GM20000 (cell line): ENCODE measurements at regions not wholly inside any gene's neighbourhood (a gene's known extent, or its start where the extent isn't known, plus 50 kb on each side); places are given as distances from the start of the nearest gene placed in this dataset.

Source experiments
- DNase-seq: peaks from one replicate; pipeline ENCODE4 v3.0.0; 2012; ENCODE audit warnings: low spot score
- TF ChIP-seq, protein P1 (sequence below): IDR thresholded peaks from 2 replicates; pipeline ENCODE4 v1.5.1; 2012; ENCODE audit warnings: mild to moderate bottlenecking, control low read depth; ENCODE audit errors: extremely low read depth, missing control alignments

DNA sequence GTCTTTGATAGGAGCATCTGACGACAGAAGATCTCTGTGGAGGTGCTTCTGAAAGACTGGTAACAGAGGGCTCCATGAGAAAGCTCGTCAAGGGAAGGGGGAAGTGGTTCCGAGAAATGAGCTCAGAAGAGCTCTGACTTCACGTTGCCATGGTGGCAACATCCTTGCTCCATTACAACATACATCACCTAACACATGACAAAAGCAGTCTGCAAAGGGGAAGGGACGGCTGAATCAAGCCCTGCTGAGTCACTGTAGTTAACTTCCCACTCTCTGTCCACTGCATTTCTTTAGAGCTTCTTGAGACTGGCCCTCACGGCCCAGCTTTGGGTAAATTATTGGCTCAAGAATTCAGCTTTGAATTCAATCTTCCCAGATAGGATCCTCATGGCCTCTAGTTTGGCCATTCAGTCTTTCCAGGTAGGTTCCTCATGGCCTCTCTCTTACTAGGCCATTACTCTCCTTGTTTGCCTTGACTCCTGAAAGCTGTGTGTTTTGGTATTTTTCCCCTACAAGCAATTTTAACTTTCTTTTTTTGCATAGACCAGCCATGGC is 88.0 kb upstream of the ZNF648 start:
- no peak for DNase-seq
- TF ChIP-seq, protein P1, sequence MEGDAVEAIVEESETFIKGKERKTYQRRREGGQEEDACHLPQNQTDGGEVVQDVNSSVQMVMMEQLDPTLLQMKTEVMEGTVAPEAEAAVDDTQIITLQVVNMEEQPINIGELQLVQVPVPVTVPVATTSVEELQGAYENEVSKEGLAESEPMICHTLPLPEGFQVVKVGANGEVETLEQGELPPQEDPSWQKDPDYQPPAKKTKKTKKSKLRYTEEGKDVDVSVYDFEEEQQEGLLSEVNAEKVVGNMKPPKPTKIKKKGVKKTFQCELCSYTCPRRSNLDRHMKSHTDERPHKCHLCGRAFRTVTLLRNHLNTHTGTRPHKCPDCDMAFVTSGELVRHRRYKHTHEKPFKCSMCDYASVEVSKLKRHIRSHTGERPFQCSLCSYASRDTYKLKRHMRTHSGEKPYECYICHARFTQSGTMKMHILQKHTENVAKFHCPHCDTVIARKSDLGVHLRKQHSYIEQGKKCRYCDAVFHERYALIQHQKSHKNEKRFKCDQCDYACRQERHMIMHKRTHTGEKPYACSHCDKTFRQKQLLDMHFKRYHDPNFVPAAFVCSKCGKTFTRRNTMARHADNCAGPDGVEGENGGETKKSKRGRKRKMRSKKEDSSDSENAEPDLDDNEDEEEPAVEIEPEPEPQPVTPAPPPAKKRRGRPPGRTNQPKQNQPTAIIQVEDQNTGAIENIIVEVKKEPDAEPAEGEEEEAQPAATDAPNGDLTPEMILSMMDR, result no peak

DNA sequence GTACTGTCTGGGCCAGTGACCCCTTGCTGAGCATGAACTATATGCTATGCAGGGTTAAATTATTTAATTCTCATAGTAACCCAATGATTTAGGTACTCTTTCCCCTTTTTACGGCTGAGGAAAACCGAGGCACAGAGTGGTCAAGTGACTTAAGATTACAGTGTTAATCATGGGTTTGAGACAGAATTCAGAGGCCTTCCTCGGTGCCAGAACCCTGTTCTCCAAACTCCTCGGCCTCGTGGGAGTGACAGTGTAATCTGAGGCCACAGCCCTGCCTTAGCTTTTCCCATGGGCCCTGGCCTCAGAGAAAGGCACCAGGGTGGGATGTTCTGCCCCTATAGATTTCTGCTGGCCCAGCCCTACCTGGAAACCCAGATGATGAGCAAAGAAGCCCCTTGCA is 86.4 kb upstream of the ZNF648 start:
- no peak for DNase-seq

DNA sequence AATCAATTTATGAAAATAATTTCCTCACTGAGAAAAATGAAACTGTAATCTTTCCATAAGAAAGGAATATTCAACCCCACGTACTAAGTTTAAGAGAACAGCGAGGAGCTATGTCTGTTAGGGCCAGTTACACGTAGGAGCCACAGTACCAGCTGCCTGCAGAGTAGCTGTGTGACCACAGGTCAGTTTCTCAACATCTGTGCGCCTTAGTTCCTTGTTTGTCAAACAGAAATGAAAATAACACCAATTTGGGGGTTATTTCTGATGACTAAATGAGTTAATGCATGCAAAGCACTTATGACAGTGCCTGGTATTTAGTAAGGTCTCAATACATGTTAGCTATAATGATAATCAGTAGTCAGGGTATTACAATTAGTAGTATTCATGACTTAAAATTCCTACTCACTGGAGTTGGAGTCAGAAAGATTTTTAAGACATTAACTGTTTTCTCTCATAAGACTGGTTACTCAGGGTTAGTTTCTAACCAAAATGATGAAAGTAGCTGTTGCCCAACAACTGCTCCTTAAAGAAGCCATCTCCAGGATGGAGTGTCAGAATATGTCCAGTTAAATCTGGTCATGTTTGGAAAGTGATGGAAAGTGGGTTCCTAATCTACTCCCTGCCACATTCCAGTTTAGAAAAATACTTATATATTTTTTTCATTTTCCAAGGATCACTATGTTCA is 85.8 kb upstream of the ZNF648 start:
- peak; percentile 53 for DNase-seq
- TF ChIP-seq, protein P1, result no peak

More for the DNA sequence above, 86.4 kb upstream of the ZNF648 start:
- TF ChIP-seq, protein P1, result no peak

DNA sequence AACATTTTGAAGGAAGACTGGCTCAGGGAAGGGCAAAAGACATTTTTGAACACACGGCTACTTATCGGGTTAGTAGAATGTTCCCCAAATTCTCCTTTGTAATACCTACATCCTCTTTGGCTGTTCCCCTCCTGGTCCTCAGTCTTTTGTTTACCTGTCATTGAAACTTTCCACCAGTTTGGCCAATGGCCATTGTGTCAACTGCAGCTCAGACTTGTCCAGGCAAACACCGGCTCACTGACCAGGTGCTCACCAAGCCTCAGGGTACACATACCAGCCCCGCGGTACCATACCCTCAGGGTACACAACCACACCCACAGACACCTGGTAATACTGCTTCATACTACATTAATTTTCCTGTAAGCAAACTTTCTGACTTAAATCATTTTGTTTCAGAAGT is 84.8 kb upstream of the ZNF648 start:
- TF ChIP-seq, protein P1, result no peak
- DNase-seq, result no peak

DNA sequence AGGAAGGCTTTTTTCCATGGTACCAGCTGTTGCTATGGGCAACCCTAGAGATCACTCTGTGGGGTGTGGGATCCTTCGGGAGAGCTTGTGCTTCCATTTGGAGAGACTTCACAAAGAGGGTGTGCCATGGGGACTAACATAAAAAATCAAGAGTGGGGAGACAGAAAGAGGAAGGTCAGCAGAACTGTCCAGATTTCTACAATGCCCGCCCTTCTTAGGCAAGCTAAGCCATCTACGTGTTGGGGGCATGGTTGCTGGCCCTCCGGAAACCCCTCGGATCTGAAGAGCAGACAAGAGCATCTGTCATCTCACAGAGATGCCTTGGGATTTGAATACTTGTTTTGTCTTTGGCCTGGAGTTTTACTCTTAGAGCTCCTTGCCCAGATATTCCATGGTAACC is 83.9 kb upstream of the ZNF648 start:
- DNase-seq, result no peak
- TF ChIP-seq, protein P1, result no peak

DNA sequence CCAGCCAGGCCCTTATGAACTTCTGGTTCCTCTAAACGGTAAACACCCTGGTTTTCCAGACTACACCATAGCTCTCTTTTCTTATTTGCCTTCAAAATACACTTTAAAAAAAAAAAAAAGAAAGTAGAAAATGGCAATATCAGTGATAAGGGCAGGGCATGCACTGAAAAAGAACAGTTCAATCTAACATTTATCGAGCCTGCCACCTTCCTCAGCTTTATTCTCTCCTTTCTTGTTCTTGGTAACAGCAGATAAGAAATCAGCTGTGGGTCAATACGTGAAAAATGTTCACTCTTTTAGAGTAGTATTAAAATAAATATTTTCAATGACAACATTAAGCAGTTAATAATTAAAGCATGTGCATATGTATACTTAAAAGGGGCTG is 83.1 kb upstream of the ZNF648 start:
- no peak for DNase-seq
- TF ChIP-seq, protein P1, result no peak

DNA sequence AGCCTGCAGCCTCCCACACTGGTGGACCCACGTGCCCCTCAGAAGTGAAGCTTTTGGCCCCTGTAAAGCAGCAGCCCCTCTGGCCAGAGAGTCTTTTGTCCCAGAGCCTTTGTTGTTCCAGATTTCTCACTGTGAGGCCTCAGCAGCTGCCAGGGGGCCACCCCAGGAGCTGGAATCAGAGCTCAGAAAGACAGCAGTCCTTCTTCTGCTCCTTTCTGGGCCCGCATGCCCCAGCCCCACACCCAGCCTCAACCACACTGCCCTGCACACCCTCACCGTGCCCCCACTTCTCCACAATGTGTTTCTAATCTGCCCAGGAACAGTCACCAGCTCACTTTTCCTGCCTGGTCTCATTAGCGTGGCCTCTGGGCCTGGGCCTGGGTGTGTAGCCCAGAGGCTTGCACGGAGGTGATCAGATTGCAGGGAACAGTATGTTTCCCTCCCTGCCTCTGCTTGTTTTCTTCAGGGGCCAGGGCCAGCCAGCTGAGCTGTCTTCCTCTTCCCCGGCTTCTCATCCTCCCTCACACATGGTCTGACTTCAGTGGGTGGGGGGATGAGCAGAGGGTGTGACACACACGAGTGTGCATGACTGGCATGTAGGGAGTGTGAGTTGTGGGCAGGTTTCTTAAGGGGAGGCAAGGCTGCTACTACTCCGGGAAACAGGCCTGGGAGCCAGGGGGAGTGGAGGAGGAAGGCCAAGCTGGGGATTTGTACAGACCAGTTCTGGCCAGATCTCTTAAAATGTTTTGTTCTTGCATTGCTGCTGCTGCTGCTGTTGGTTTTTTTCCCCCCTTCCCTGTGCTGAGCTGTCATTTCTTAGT is 82.5 kb upstream of the ZNF648 start:
- DNase-seq, result no peak
- TF ChIP-seq, protein P1, result no peak
